K562 (cell line): ENCODE measurements at regions not wholly inside any gene's neighbourhood (a gene's known extent, or its start where the extent isn't known, plus 50 kb on each side); places are given as distances from the start of the nearest gene placed in this dataset.

Experiments
- ATAC-seq: fragments of 200-7000 bp; cut with Tn5 transposase; 3 replicates; pipeline ENCODE4 v1.9.1; 2020; ENCODE audit warnings: moderate library complexity
- BruUV-seq: library from RNA; stranded (reverse); fragments of 400-500 nt; replicated peaks from 2 replicates; lab custom pipeline; 2021; lab: Mats Ljungman, UMichigan
- CTCF ChIA-PET: fragments of 300-600 bp; formaldehyde crosslinking; extraction: SDS; loops from one replicate; lab custom pipeline; 2021; ENCODE audit warnings: low intra/inter-chr PET ratio; lab: Yijun Ruan, JAX
- POLR2A ChIA-PET: fragments of 300-600, 350-650 bp; sonication (Branson Sonifier 250); formaldehyde crosslinking; extraction: SDS; loops from one replicate; lab custom pipeline; 2021; ENCODE audit warnings: antibody characterized with exemption, inconsistent platforms; lab: Yijun Ruan, JAX
- DNase-seq, 4 experiments: peaks; one replicate each; pipeline versions ENCODE4 v3.0.0 to v3.0.0-alpha.2; 2011 to 2018; ENCODE audit warnings: low spot score in 3 of 4, mixed read lengths in 3 of 4; ENCODE audit errors: extremely low read depth in 1 of 4
- FAIRE-seq: peaks from 2 replicates; lab custom pipeline; 2011; peaks lifted over from hg19 to GRCh38; lab: Jason Lieb, UNC
- H2AFZ ChIP-seq: 2 replicates; pipeline ENCODE4 v1.6.0; 2011; ENCODE audit warnings: low read depth, low read length, control low read depth, inconsistent platforms
- H3K27ac ChIP-seq: fragments of 200-600 bp; 3 replicates; pipeline ENCODE4 v1.8.0; 2011; ENCODE audit warnings: low read depth, mild to moderate bottlenecking, control low read depth, inconsistent platforms, low read length, moderate library complexity, mixed read lengths; ENCODE audit errors: extremely low read depth
- H3K27me3 ChIP-seq, 2 experiments: fragments of 300-600 bp in 1 of 2; 2 replicates in 1 of 2; 3 replicates in 1 of 2; pipeline versions ENCODE4 v1.6.0 to v1.8.0; 2011; ENCODE audit warnings: inconsistent platforms in 2 of 2, low read length in 2 of 2, mild to moderate bottlenecking in 1 of 2, mixed read lengths in 1 of 2, moderate library complexity in 1 of 2; ENCODE audit not compliant: control insufficient read depth in 2 of 2, insufficient read depth in 2 of 2
- H3K36me3 ChIP-seq: fragments of 300-600 bp; 3 replicates; pipeline ENCODE4 v1.8.0; 2011; ENCODE audit warnings: mild to moderate bottlenecking, low read length, inconsistent platforms; ENCODE audit not compliant: control insufficient read depth, insufficient read depth
- H3K4me1 ChIP-seq, 2 experiments: fragments of 200-600 bp in 1 of 2; replicated peaks in 1 of 2; 2 replicates in 1 of 2; 3 replicates in 1 of 2; pipeline versions ENCODE4 v1.5.1 to v1.8.0; 2011; ENCODE audit warnings: inconsistent platforms in 2 of 2, low read length in 2 of 2, mild to moderate bottlenecking in 1 of 2, mixed read lengths in 1 of 2, moderate library complexity in 1 of 2; ENCODE audit not compliant: control insufficient read depth in 2 of 2, insufficient read depth in 2 of 2
- H3K4me2 ChIP-seq: 2 replicates; pipeline ENCODE4 v1.6.1; 2011; ENCODE audit warnings: low read length, control low read depth, inconsistent platforms, mixed read lengths; ENCODE audit not compliant: insufficient read depth
- H3K4me3 ChIP-seq: fragments of 200-600 bp; sonication (generic), shearing (Covaris generic); 2 replicates; pipeline ENCODE4 v1.5.1; 2016; ENCODE audit warnings: control low read depth, inconsistent platforms
- H3K79me2 ChIP-seq: fragments of 200-600 bp; 3 replicates; pipeline ENCODE4 v1.8.0; 2011; ENCODE audit warnings: low read length, inconsistent platforms; ENCODE audit not compliant: control insufficient read depth, insufficient read depth
- H3K9ac ChIP-seq, 2 experiments: 2 replicates each; pipeline versions ENCODE4 v1.6.0 to v1.6.1; 2011; ENCODE audit warnings: low read depth in 2 of 2, low read length in 2 of 2, control low read depth in 1 of 2, inconsistent platforms in 1 of 2, mild to moderate bottlenecking in 1 of 2, mixed read lengths in 1 of 2; ENCODE audit not compliant: insufficient read depth in 1 of 2
- H3K9me1 ChIP-seq: one replicate; pipeline ENCODE4 v1.6.0; 2011; ENCODE audit warnings: inconsistent platforms, mild to moderate bottlenecking, low read length, moderate library complexity; ENCODE audit not compliant: control insufficient read depth, insufficient read depth
- H3K9me3 ChIP-seq: replicated peaks from 2 replicates; pipeline ENCODE4 v1.5.1; 2011; ENCODE audit warnings: low read depth, low read length, inconsistent platforms; ENCODE audit not compliant: control insufficient read depth, insufficient read depth
- H4K20me1 ChIP-seq: replicated peaks from 2 replicates; pipeline ENCODE4 v1.6.1; 2011; ENCODE audit warnings: low read length, inconsistent platforms, mixed read lengths; ENCODE audit not compliant: control insufficient read depth, insufficient read depth
- CEBPB ChIP-seq: fragments of 450-650 bp; IDR thresholded peaks from 2 replicates; pipeline ENCODE4 v1.6.1; 2016; ENCODE audit warnings: missing genetic modification characterization, missing compliant biosample characterization
- CHD4 ChIP-seq: fragments of 200-600 bp; sonication (generic); IDR thresholded peaks from 3 replicates; pipeline ENCODE4 v1.6.1; 2012; ENCODE audit warnings: low read depth, mild to moderate bottlenecking, mixed read lengths, low read length, inconsistent platforms; ENCODE audit not compliant: insufficient read depth, insufficient replicate concordance, poor library complexity, severe bottlenecking
- MAFF ChIP-seq: IDR thresholded peaks from 2 replicates; pipeline ENCODE4 v1.6.1; 2012; ENCODE audit warnings: low read length, improper control_type of control experiment
- WGBS: fragments of 100-300 bp; shearing (Covaris generic); methylation state at CpG from one replicate; pipeline ENCODE4 v1.1.6; 2016; ENCODE audit warnings: low coverage, mixed read lengths; ENCODE audit not compliant: insufficient coverage; ENCODE audit errors: missing lambda C conversion rate; 5-methylcytosine and 5-hydroxymethylcytosine counted together
- in situ Hi-C: fragments of 300-500 bp; cut with MboI; formaldehyde crosslinking; loops from 4 replicates; pipeline ENCODE4 v1.15.0; 2018; ENCODE audit warnings: inconsistent platforms, mixed read lengths
- intact Hi-C: fragments of 100-400 bp; cut with micrococcal nuclease; formaldehyde crosslinking; loops from 2 replicates; pipeline ENCODE4 v1.14.2; 2022

GRCh38 chr14:66038618-66039017, 447.6 kb upstream of the CCDC196 start:
- Histone ChIP-seq H4K20me1 (no peaks in the 10 kb centered on the region), H3K27me3 (no peaks in the 10 kb centered on the region), H2AFZ (no peak overlapping the region), H3K9me3 (no peaks in the 10 kb centered on the region), H3K4me3 (no peak overlapping the region), H3K4me1 (no peaks in the 10 kb centered on the region), H3K27ac (no peak overlapping the region), H3K36me3 (no peaks in the 10 kb centered on the region), H3K9me1 (no peaks in the 10 kb centered on the region), H3K9ac (no peak overlapping the region), H3K79me2 (no peaks in the 10 kb centered on the region), H3K4me2 (no peak overlapping the region)
- BruUV-seq, result no TSS peak
- ChIA-PET CTCF (no interaction called here), POLR2A (no interaction called here)
- in situ Hi-C loops, result no loop called here
- no peak for ATAC-seq
- peak; percentile 65 for TF ChIP-seq CEBPB
- no peak for TF ChIP-seq MAFF
- no peak for FAIRE-seq
- intact Hi-C loops, result no loop called here
- WGBS, result 0% methylated on average over 1 of the region's 1 CpG
- no peak for DNase-seq

DNA sequence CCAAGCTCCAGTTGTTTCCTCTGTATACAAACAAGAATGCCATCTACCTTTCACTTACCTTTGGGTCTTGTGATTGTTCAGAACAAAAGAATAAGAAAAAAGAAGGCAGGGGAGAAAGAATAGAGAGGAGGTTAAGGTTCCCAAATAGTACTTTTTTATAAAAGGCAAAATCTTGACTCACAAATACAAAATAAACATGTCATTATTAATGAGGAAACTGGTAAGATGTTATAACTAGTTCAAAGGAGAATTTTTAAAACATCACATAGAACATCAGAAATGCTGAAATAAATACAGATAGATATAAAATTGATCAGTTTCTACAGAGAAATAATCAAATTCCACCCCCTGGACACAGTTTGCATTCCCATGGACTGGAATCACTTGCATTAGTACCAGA, 446.7 kb upstream of the CCDC196 start:
- POLR2A ChIA-PET, result no interaction called here
- BruUV-seq, result no TSS peak
- Histone ChIP-seq H3K9ac (no peak overlapping the region), H3K36me3 (no peaks in the 10 kb centered on the region), H3K27ac (no peak overlapping the region), H2AFZ (no peak overlapping the region), H3K4me2 (no peak overlapping the region), H3K4me3 (no peak overlapping the region), H3K27me3 (no peaks in the 10 kb centered on the region), H3K4me1 (no peaks in the 10 kb centered on the region), H3K9me1 (no peaks in the 10 kb centered on the region), H3K9me3 (no peaks in the 10 kb centered on the region), H4K20me1 (no peaks in the 10 kb centered on the region), H3K79me2 (no peaks in the 10 kb centered on the region)
- ATAC-seq, result no peak
- no peak for TF ChIP-seq CHD4
- DNase-seq, result no peak
- FAIRE-seq, result no peak
- in situ Hi-C loops, result no loop called here
- intact Hi-C loops, result no loop called here
- CTCF ChIA-PET, result interaction anchor here (0.6 kb wide), 1 partner anchor 19 kb away, joined by 3 read pairs; no protein-coding TSS in a partner anchor
